Keratinocyte (primary cell): ENCODE measurements at regions not wholly inside any gene's neighbourhood (a gene's known extent, or its start where the extent isn't known, plus 50 kb on each side); places are given as distances from the start of the nearest gene placed in this dataset.

Source experiments
- DNase-seq: peaks from one replicate; pipeline ENCODE4 v3.0.0-alpha.2; 2011; ENCODE audit warnings: low read depth, missing footprints, low spot score
- FAIRE-seq: peaks from 2 replicates; lab custom pipeline; 2011; peaks lifted over from hg19 to GRCh38; lab: Jason Lieb, UNC
- H2AFZ ChIP-seq: 2 replicates; pipeline ENCODE4 v1.6.0; 2012; ENCODE audit warnings: low read length, control low read depth, inconsistent platforms; ENCODE audit not compliant: control insufficient read depth
- H3K27ac ChIP-seq: 2 replicates; pipeline ENCODE4 v1.5.1; 2011; ENCODE audit warnings: low read length; ENCODE audit not compliant: control insufficient read depth, insufficient read depth
- H3K27me3 ChIP-seq: 3 replicates; pipeline ENCODE4 v1.6.0; 2011; ENCODE audit warnings: low read length; ENCODE audit not compliant: control insufficient read depth, insufficient read depth; ENCODE audit errors: extremely low read depth
- H3K36me3 ChIP-seq, 2 experiments: 2 replicates in 1 of 2; 3 replicates in 1 of 2; pipeline ENCODE4 v1.5.1; 2011; ENCODE audit warnings: low read length in 2 of 2, mild to moderate bottlenecking in 1 of 2; ENCODE audit not compliant: control insufficient read depth in 2 of 2, insufficient read depth in 2 of 2; ENCODE audit errors: extremely low read depth in 1 of 2
- H3K4me1 ChIP-seq: 3 replicates; pipeline ENCODE4 v1.5.1; 2011; ENCODE audit warnings: low read length; ENCODE audit not compliant: control insufficient read depth, insufficient read depth; ENCODE audit errors: extremely low read depth
- H3K4me2 ChIP-seq: 3 replicates; pipeline ENCODE4 v1.6.0; 2011; ENCODE audit warnings: low read depth, low read length; ENCODE audit not compliant: control insufficient read depth, insufficient read depth; ENCODE audit errors: extremely low read depth
- H3K4me3 ChIP-seq, 3 experiments: fragments of 200-600 bp in 1 of 3; sonication (generic) in 1 of 3; 2 replicates in 2 of 3; 3 replicates in 1 of 3; pipeline ENCODE4 v1.5.1; 2011 to 2016; ENCODE audit warnings: low read length in 3 of 3, mild to moderate bottlenecking in 3 of 3, control low read depth in 2 of 3, inconsistent platforms in 1 of 3, low read depth in 1 of 3, mixed read lengths in 1 of 3, mixed run types in 1 of 3, moderate library complexity in 1 of 3; ENCODE audit not compliant: control insufficient read depth in 2 of 3, insufficient read depth in 2 of 3; ENCODE audit errors: extremely low read depth in 1 of 3
- H3K79me2 ChIP-seq: 2 replicates; pipeline ENCODE4 v1.6.0; 2012; ENCODE audit warnings: low read length; ENCODE audit not compliant: control insufficient read depth, insufficient read depth
- H3K9ac ChIP-seq: 3 replicates; pipeline ENCODE4 v1.6.0; 2011; ENCODE audit warnings: low read length; ENCODE audit not compliant: control insufficient read depth, insufficient read depth; ENCODE audit errors: extremely low read depth
- H3K9me1 ChIP-seq: 3 replicates; pipeline ENCODE4 v1.6.0; 2011; ENCODE audit warnings: low read length; ENCODE audit not compliant: control insufficient read depth, insufficient read depth; ENCODE audit errors: extremely low read depth
- H3K9me3 ChIP-seq: 2 replicates; pipeline ENCODE4 v1.5.1; 2012; ENCODE audit warnings: low read depth, low read length; ENCODE audit not compliant: control insufficient read depth
- H4K20me1 ChIP-seq: 3 replicates; pipeline ENCODE4 v1.6.0; 2011; ENCODE audit warnings: low read length; ENCODE audit not compliant: control insufficient read depth, insufficient read depth; ENCODE audit errors: extremely low read depth
- CTCF ChIP-seq, 3 experiments: IDR thresholded peaks in 1 of 3; conservative IDR thresholded peaks in 1 of 3; optimal IDR thresholded peaks in 1 of 3; 2 replicates in 2 of 3; 3 replicates in 1 of 3; pipeline versions ENCODE3 to v1.5.1; 2011; ENCODE audit warnings: low read length in 3 of 3, mild to moderate bottlenecking in 3 of 3, moderate library complexity in 2 of 3, control low read depth in 1 of 3, inconsistent platforms in 1 of 3; ENCODE audit not compliant: insufficient read depth in 2 of 3; ENCODE audit errors: extremely low read depth in 1 of 3
- EZH2 ChIP-seq: IDR thresholded peaks from one replicate; pipeline ENCODE4 v1.6.1; 2012; ENCODE audit warnings: inconsistent platforms, mild to moderate bottlenecking, low read length, moderate library complexity
- dilution Hi-C: fragments of 300-500 bp; cut with MboI; formaldehyde crosslinking; loops from one replicate; pipeline ENCODE4 v1.7.0; 2020; ENCODE audit warnings: low sequenced_read_pairs; ENCODE audit not compliant: extremely low pct_ligation_motif_present

GRCh38 chr11:116504541-116505297, 268.1 kb downstream of the BUD13 start:
- no peak overlapping the region for H3K4me2 ChIP-seq
- H2AFZ ChIP-seq = no peak overlapping the region

GRCh38 chr11:116503216-116504160, 269.3 kb downstream of the BUD13 start:
- TF ChIP-seq CTCF (optimal IDR thresholded peaks at IDR 0.05 in 1 of 3, IDR thresholded peaks at IDR 0.05 in 1 of 3, conservative IDR thresholded peaks at IDR 0.05 in 1 of 3; ENCODE audit: extremely low read depth in 1 of 3, insufficient read depth in 2 of 3, low read length in 3 of 3) (no peak), EZH2 (no peak)
- H3K9ac ChIP-seq = no peak overlapping the region
- H3K79me2 ChIP-seq = no peaks in the 10 kb centered on the region
- dilution Hi-C loops = no loop called here
- peaks cover 40% of the 10 kb centered on the region for H3K27me3 ChIP-seq
- H3K9me3 ChIP-seq = no peaks in the 10 kb centered on the region
- DNase-seq (no peak), FAIRE-seq (no peak)
- no peak overlapping the region for H3K27ac ChIP-seq
- H3K4me3 ChIP-seq = no peak overlapping the region
- no peaks in the 10 kb centered on the region for H3K4me1 ChIP-seq
- no peak overlapping the region for H2AFZ ChIP-seq
- H3K9me1 ChIP-seq = no peaks in the 10 kb centered on the region
- no peaks in the 10 kb centered on the region for H4K20me1 ChIP-seq
- H3K36me3 ChIP-seq = no peaks in the 10 kb centered on the region
- H3K4me2 ChIP-seq = no peak overlapping the region

More at GRCh38 chr11:116504541-116505297, 268.1 kb downstream of the BUD13 start:
- no peaks in the 10 kb centered on the region for H3K79me2 ChIP-seq
- FAIRE-seq (no peak), DNase-seq (no peak)
- TF ChIP-seq CTCF (optimal IDR thresholded peaks at IDR 0.05 in 1 of 3, IDR thresholded peaks at IDR 0.05 in 1 of 3, conservative IDR thresholded peaks at IDR 0.05 in 1 of 3; ENCODE audit: extremely low read depth in 1 of 3, insufficient read depth in 2 of 3, low read length in 3 of 3) (no peak), EZH2 (no peak)
- H3K4me3 ChIP-seq = no peak overlapping the region
- no peaks in the 10 kb centered on the region for H3K9me1 ChIP-seq
- peaks cover 35% of the 10 kb centered on the region for H3K27me3 ChIP-seq
- no peaks in the 10 kb centered on the region for H3K4me1 ChIP-seq
- H4K20me1 ChIP-seq = no peaks in the 10 kb centered on the region
- H3K36me3 ChIP-seq = no peaks in the 10 kb centered on the region
- dilution Hi-C loops = no loop called here
- no peak overlapping the region for H3K27ac ChIP-seq
- no peak overlapping the region for H3K9ac ChIP-seq
- no peaks in the 10 kb centered on the region for H3K9me3 ChIP-seq
